Activated naive CD4-positive, alpha-beta T cell treated with anti-CD3 and anti-CD28 coated beads for 36 hours (primary cell): ENCODE measurements at regions not wholly inside any gene's neighbourhood (a gene's known extent, or its start where the extent isn't known, plus 50 kb on each side); places are given as distances from the start of the nearest gene placed in this dataset.

ENCODE experiments used
- CTCF ChIA-PET: fragments of 350-600 bp; sonication (Branson Sonifier 250); formaldehyde crosslinking; loops from one replicate; lab custom pipeline; 2021; ENCODE audit warnings: antibody characterized with exemption; lab: Charles Lee
- DNase-seq: peaks from one replicate; pipeline ENCODE4 v3.0.0-alpha.2; 2020
- H3K27ac Mint-ChIP-seq: one replicate; pipeline ENCODE4 v1.8.0; 2021; ENCODE audit warnings: mild to moderate bottlenecking, mixed read lengths
- H3K27me3 Mint-ChIP-seq: one replicate; pipeline ENCODE4 v1.8.0; 2021; ENCODE audit warnings: low read depth, mixed read lengths
- H3K36me3 Mint-ChIP-seq: one replicate; pipeline ENCODE4 v1.8.0; 2021; ENCODE audit warnings: low read depth, mixed read lengths
- H3K4me1 Mint-ChIP-seq: one replicate; pipeline ENCODE4 v1.8.0; 2021; ENCODE audit warnings: low read depth, mixed read lengths
- H3K4me3 Mint-ChIP-seq: one replicate; pipeline ENCODE4 v1.8.0; 2021; ENCODE audit warnings: mild to moderate bottlenecking, moderate library complexity, mixed read lengths
- H3K9me3 Mint-ChIP-seq: one replicate; pipeline ENCODE4 v1.8.0; 2021; ENCODE audit warnings: mixed read lengths
- intact Hi-C: fragments of 100-400 bp; cut with micrococcal nuclease; formaldehyde crosslinking; loops from one replicate; pipeline ENCODE4 v1.15.1; 2023

GRCh38 chr10:61124756-61125530, 181.0 kb upstream of the RHOBTB1 start:
- Mint-ChIP-seq H3K9me3 (no peaks in the 10 kb centered on the region), H3K36me3 (no peaks in the 10 kb centered on the region)
- CTCF ChIA-PET = no interaction called here

GRCh38 chr10:61120805-61121204, 176.8 kb upstream of the RHOBTB1 start:
- no peak overlapping the region for H3K4me3 Mint-ChIP-seq
- H3K36me3 Mint-ChIP-seq = no peaks in the 10 kb centered on the region
- no peak overlapping the region for H3K27ac Mint-ChIP-seq
- intact Hi-C loops = no loop called here
- H3K27me3 Mint-ChIP-seq = peaks cover 1% of the 10 kb centered on the region
- CTCF ChIA-PET = interaction anchor here (0.7 kb wide), 1 partner anchor 615 kb away, joined by 3 read pairs; no protein-coding TSS in a partner anchor
- H3K9me3 Mint-ChIP-seq = no peaks in the 10 kb centered on the region
- DNase-seq = no peak
- H3K4me1 Mint-ChIP-seq = peaks cover 3% of the 10 kb centered on the region

More at GRCh38 chr10:61124756-61125530, 181.0 kb upstream of the RHOBTB1 start:
- peaks cover 3% of the 10 kb centered on the region for H3K4me1 Mint-ChIP-seq
- peaks cover 1% of the 10 kb centered on the region for H3K27me3 Mint-ChIP-seq
- intact Hi-C loops = no loop called here
- DNase-seq = no peak
- H3K4me3 Mint-ChIP-seq = no peak overlapping the region
- no peak overlapping the region for H3K27ac Mint-ChIP-seq

GRCh38 chr10:61119573-61119972, 175.6 kb upstream of the RHOBTB1 start:
- Mint-ChIP-seq H3K4me3 (no peak overlapping the region), H3K27ac (no peak overlapping the region), H3K27me3 (no peaks in the 10 kb centered on the region), H3K4me1 (peaks cover 2% of the 10 kb centered on the region), H3K36me3 (no peaks in the 10 kb centered on the region), H3K9me3 (no peaks in the 10 kb centered on the region)
- DNase-seq = no peak
- CTCF ChIA-PET = interaction anchor here (0.5 kb wide), 1 partner anchor 114 kb away, joined by 8 read pairs; no protein-coding TSS in a partner anchor
- intact Hi-C loops = no loop called here

- intact Hi-C loops = no loop called here
- peaks cover 1% of the 10 kb centered on the region for H3K4me1 Mint-ChIP-seq
- H3K27me3 Mint-ChIP-seq = no peaks in the 10 kb centered on the region
- DNase-seq = no peak
- no peak overlapping the region for H3K27ac Mint-ChIP-seq
- H3K4me3 Mint-ChIP-seq = no peak overlapping the region
- CTCF ChIA-PET = no interaction called here
- H3K9me3 Mint-ChIP-seq = no peaks in the 10 kb centered on the region
- H3K36me3 Mint-ChIP-seq = no peaks in the 10 kb centered on the region
Measured at GRCh38 chr10:61115897-61116296, 171.9 kb upstream of the RHOBTB1 start.

DNA sequence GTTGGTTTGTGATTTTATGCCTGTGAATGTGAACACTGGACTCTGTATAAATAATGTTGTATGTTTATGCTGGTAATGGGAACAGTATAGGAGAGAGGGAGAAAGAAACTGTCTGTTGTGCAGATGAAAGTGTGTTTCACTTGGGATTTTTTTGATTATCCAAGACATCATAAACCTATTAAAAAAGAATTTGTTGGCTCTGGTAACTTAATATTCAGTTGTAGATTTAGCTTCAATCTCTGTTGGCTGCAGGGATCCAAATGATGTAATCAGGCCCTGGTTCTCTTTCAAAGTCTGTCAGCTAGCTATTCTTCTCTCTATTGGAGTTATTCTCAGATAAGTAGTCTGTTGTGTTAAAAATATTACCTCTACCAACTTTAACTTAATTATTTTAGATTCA, 168.8 kb upstream of the RHOBTB1 start:
- H3K4me1 Mint-ChIP-seq = no peaks in the 10 kb centered on the region
- H3K4me3 Mint-ChIP-seq = no peak overlapping the region
- H3K36me3 Mint-ChIP-seq = no peaks in the 10 kb centered on the region
- no peak overlapping the region for H3K27ac Mint-ChIP-seq
- intact Hi-C loops = no loop called here
- CTCF ChIA-PET = no interaction called here
- no peaks in the 10 kb centered on the region for H3K27me3 Mint-ChIP-seq
- DNase-seq = no peak
- H3K9me3 Mint-ChIP-seq = no peaks in the 10 kb centered on the region

DNA sequence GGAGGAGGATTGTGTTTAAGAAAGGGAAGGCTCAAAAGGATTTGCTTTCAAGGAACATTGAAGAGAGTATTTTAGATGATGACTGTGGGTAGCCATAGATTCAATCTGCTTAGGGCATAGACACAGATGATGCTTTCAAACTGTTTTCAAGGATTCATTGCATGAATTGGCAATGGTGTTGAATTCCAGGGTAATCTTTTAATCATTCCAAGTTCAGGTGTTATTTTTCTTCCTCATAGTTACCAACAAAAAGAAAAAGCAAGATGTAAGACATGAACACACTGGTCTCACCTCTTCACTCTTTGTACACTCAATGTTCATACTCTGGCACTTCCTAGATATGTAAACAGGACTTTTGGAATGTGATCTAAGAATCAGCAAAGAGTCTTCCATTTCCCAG, 167.0 kb upstream of the RHOBTB1 start:
- no peak overlapping the region for H3K4me3 Mint-ChIP-seq
- no peak overlapping the region for H3K27ac Mint-ChIP-seq
- H3K27me3 Mint-ChIP-seq = peaks cover 3% of the 10 kb centered on the region
- H3K9me3 Mint-ChIP-seq = no peaks in the 10 kb centered on the region
- H3K4me1 Mint-ChIP-seq = no peaks in the 10 kb centered on the region
- intact Hi-C loops = no loop called here
- no peak for DNase-seq
- CTCF ChIA-PET = no interaction called here
- H3K36me3 Mint-ChIP-seq = no peaks in the 10 kb centered on the region

DNA sequence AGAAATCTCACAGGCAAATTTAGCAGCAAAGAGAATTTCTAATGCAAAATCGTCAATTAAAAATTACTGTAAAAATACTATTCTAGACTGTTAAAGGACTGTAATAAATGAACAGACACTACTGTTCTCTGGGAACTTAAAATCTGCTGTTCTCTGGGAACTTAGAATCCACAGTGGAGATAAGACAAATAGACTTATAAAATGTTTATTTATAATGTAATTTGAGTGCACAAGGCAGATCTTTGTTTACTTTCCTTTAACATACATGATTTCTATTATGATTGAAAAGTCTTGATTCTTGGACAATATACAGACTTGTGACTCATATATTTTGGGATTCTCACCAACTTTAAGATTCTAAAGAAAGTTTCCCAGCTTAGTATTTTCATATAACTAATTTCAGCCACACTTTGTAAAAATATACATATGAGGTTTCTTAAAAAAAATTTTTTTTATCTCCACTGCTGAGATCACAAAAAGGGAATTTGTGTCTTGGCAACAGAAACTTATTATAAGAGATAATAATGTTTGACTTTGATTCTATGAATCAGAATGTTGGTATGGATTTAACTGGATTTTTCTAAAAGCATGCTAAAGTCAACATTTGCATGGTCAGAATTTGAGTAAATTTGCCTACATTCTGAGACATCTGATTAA, 166.3 kb upstream of the RHOBTB1 start:
- Mint-ChIP-seq H3K9me3 (no peaks in the 10 kb centered on the region), H3K36me3 (no peaks in the 10 kb centered on the region), H3K4me1 (no peaks in the 10 kb centered on the region), H3K27me3 (peaks cover 3% of the 10 kb centered on the region), H3K27ac (no peak overlapping the region), H3K4me3 (no peak overlapping the region)
- intact Hi-C loops = no loop called here
- no peak for DNase-seq
- CTCF ChIA-PET = no interaction called here

DNA sequence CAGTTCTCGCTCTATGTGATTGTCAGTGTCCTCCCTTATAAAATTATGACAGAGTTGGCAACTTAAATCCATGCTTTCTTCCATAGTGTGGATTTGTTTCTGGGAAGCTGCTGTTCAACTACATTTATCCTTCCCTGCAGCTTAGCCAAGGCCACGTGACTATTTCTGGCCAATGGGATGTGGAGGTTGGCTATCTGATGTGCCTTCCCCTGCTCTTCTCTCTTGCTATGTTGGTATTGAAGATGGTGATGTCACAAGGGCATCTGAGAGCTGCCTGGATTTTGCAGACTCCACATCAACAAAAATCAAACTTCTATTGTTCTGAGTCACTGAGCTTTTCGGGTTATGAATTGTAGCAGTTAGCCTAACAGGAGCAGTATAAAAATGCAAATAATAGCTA, 164.9 kb upstream of the RHOBTB1 start:
- Mint-ChIP-seq H3K36me3 (no peaks in the 10 kb centered on the region), H3K27me3 (peaks cover 3% of the 10 kb centered on the region), H3K4me1 (no peaks in the 10 kb centered on the region), H3K4me3 (no peak overlapping the region), H3K9me3 (no peaks in the 10 kb centered on the region), H3K27ac (no peak overlapping the region)
- intact Hi-C loops = no loop called here
- CTCF ChIA-PET = no interaction called here
- DNase-seq = no peak

DNA sequence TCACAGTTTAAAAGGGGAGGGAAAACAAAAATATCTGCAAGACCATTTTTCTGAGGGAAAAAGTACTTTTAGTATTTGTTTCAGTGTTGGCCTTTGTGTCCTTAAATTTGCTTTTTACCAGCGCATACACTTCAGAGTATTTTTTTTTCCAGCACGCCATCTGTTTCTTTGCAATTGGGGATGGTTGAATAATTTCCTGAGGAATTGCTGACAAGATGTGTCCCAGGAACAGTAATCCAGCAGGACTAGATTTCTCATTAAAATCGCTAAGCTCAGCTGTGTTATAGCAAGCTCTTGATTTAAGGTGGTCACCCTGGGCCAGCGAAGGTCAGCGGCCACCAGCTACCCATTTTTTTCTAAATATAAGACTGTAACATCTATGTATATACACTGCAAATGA, 156.9 kb upstream of the RHOBTB1 start:
- no peak for DNase-seq
- H3K27me3 Mint-ChIP-seq = peaks cover 8% of the 10 kb centered on the region
- no peaks in the 10 kb centered on the region for H3K4me1 Mint-ChIP-seq
- H3K9me3 Mint-ChIP-seq = no peaks in the 10 kb centered on the region
- H3K4me3 Mint-ChIP-seq = no peak overlapping the region
- no peaks in the 10 kb centered on the region for H3K36me3 Mint-ChIP-seq
- H3K27ac Mint-ChIP-seq = no peak overlapping the region
- intact Hi-C loops = no loop called here
- CTCF ChIA-PET = no interaction called here

DNA sequence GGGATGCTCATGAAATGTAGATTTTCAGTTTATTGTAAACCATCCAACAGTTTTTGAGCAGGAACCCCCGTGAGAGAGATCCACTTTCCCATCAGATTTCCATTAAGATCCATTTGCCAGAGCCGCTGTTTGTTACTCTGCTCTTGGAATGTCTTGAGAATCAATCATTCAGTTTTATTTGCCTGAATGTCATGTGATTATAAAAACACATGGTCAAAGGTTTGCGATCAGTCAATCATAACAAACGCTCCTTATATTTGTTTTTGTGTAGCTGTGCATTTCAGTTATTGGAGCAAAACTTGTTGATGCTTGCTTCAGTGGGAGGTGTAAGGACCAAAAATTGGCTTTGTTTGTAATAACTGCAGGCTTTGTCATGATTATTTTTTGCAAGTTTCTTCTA, 155.8 kb upstream of the RHOBTB1 start:
- no peaks in the 10 kb centered on the region for H3K36me3 Mint-ChIP-seq
- H3K4me3 Mint-ChIP-seq = no peak overlapping the region
- no peak for DNase-seq
- intact Hi-C loops = no loop called here
- H3K27ac Mint-ChIP-seq = no peak overlapping the region
- H3K9me3 Mint-ChIP-seq = no peaks in the 10 kb centered on the region
- H3K4me1 Mint-ChIP-seq = no peaks in the 10 kb centered on the region
- peaks cover 9% of the 10 kb centered on the region for H3K27me3 Mint-ChIP-seq
- CTCF ChIA-PET = no interaction called here

DNA sequence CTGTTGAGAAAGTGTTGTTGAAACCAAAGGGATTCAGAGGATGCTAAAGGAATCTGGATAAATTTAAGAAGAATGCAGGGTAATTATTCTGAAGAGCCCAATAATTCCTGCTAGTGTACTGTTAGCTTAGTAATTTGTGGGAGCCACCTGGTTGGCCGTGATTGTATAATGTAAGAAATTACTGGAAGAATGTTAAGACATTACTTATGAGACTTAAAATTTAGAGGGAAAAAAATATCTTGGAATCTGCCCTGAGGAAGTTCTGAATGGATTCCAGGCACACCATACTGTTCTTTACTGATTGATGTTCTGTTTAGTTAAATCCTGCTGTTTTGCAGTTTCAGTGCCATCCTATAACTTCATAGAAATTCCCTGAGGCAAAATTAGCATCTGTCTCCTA, 155.0 kb upstream of the RHOBTB1 start:
- Mint-ChIP-seq H3K36me3 (no peaks in the 10 kb centered on the region), H3K4me3 (no peak overlapping the region), H3K27ac (no peak overlapping the region), H3K9me3 (no peaks in the 10 kb centered on the region), H3K4me1 (no peaks in the 10 kb centered on the region), H3K27me3 (peaks cover 9% of the 10 kb centered on the region)
- CTCF ChIA-PET = no interaction called here
- intact Hi-C loops = no loop called here
- no peak for DNase-seq

- Mint-ChIP-seq H3K9me3 (no peaks in the 10 kb centered on the region), H3K36me3 (no peaks in the 10 kb centered on the region), H3K4me1 (no peaks in the 10 kb centered on the region), H3K4me3 (no peak overlapping the region), H3K27me3 (peaks cover 10% of the 10 kb centered on the region), H3K27ac (no peak overlapping the region)
- intact Hi-C loops = no loop called here
- CTCF ChIA-PET = no interaction called here
- DNase-seq = no peak
Measured at GRCh38 chr10:61097026-61097425, 153.0 kb upstream of the RHOBTB1 start.

DNA sequence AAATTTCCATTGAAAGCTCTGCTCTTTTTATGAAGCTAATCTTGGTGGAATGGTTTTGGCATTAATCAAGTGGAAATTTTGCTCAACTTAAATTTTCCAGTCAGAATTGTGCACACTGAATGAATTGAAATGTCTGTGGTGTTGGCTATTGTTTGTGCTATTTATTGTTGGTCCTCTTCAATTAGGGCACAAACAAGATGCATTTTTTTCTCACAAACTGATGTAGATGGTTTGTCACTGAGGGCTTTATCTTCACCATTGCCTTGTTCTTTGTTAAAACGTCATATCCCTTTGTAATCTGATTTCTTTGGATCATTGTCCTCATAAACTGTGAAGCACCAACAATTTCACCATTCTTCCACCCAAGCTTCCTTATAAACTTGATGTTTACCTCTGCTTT, 152.1 kb upstream of the RHOBTB1 start:
- CTCF ChIA-PET = no interaction called here
- intact Hi-C loops = no loop called here
- Mint-ChIP-seq H3K27ac (no peak overlapping the region), H3K4me3 (no peak overlapping the region), H3K27me3 (peaks cover 8% of the 10 kb centered on the region), H3K4me1 (no peaks in the 10 kb centered on the region), H3K36me3 (no peaks in the 10 kb centered on the region), H3K9me3 (no peaks in the 10 kb centered on the region)
- no peak for DNase-seq
